ENCODE measurements at regions not wholly inside any gene's neighbourhood (a gene's known extent, or its start where the extent isn't known, plus 50 kb on each side); places are given as distances from the start of the nearest gene placed in this dataset.
"Not testable (repeated sequence)": the region's sequence is repeated elsewhere in the genome, so short reads cannot be mapped to it uniquely, and the experiment has no call there.

GRCh38 chr16:60481591-60481990 is 1554.6 kb downstream of the CDH8 start:
- no peak for DNase-seq

DNA sequence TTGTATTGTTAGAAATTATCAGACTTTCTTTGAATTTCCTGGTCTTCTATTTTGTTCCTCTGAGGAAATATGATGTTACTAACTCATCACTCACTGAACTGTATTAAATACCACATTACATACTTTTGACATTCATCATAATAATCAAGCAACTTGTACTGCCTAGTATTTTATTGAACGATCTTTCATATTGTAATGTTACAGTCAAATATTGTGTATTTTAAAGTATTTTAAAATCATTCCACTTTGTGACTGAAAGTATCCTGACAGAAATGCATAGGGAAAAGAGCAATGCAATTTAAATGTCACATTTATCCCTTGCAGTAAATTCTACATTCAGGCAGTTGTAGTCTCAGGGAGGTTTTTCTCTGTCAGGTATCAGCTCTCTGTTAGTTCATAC is 1557.4 kb downstream of the CDH8 start:
- DNase-seq, result no peak

GRCh38 chr16:60463986-60464385 is 1572.3 kb downstream of the CDH8 start:
- no peak for DNase-seq

GRCh38 chr16:60459463-60459862 is 1576.8 kb downstream of the CDH8 start:
- no peak for DNase-seq

DNA sequence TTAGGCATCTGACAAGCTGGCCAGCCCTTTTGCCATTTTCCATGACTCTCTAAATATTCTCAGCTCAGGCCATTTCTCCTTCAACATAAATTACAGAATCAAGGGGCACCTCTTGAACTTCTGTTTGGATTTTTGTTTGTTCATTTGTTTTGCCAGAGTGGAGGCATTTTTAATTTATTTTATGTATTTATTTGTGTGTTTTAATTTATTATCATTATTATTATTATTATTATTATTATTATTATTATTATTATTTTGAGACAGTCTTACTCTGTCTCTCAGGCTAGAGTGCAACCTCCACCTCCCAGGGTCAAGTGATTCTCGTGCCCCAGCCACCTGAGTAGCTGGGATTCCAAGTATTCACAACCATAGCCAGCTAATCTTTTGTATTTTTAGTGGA is 1578.0 kb downstream of the CDH8 start:
- no peak for DNase-seq

GRCh38 chr16:60452646-60453045 is 1583.6 kb downstream of the CDH8 start:
- no peak for DNase-seq

GRCh38 chr16:60438894-60439293 is 1597.3 kb downstream of the CDH8 start:
- no peak for DNase-seq

GRCh38 chr16:60432472-60432871 is 1603.8 kb downstream of the CDH8 start:
- no peak for DNase-seq

DNA sequence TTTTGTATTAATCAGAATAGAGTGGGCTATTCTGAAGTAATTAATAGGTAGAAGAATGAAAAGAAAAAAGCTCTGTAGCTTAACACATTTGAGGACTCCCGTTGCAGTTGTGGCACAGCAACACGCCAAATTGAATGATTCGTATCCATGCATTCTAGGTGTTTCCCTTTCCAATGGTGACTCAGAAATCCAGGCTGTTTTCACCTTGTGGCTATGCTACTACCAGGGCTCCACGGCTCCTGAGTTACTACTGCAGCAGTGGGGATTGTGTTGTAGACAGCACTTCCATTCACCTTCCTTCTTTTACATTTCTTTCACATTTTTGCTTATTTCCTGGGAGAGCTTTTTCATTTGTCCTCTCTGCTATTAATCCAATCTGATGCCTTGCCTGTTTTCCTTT is 1616.4 kb downstream of the CDH8 start:
- no peak for DNase-seq

DNA sequence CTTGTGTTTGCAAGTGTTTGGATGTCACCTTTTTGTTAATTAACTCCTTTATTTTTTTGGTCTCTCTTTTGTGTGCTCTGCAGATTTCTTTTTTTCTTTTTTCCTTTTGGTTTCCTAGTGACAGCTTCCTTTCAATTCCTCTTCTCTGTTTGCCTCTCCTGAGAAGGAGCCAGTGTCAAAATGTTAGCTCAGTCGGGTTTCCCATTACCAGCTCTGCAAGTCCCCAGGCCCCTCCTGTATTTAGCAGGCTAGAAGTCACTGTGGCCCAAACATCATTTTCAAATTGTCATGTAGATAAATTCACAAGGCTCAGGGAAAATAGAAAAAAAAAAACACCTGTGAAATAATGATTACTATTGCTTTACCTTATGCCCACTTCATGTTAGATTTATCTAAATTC is 1621.6 kb downstream of the CDH8 start:
- DNase-seq, result no peak

- DNase-seq, result no peak
Observed at GRCh38 chr16:60413969-60414368, 1622.3 kb downstream of the CDH8 start.

- no peak for DNase-seq
Observed at GRCh38 chr16:60407606-60408005, 1628.6 kb downstream of the CDH8 start.

- DNase-seq, result no peak
Observed at GRCh38 chr16:60407034-60407433, 1629.2 kb downstream of the CDH8 start.

DNA sequence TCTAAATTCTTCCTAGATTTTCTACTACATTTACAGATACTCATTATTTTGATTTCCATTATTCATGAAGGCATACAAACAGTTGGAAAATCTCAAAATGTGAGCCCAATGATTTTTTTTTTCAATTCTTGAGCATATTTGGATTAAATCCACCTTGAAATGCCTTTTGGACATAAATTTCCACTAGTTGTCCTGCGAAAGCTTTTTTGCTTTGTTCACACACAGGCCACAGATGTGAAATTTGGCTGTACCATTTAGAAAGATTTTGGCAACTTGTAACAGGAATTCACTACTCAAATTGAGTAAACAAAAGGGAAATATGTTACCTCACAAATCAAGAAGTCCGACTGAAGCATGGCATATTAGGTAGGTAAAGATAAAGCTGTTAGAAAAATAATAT is 1631.0 kb downstream of the CDH8 start:
- DNase-seq, result no peak

DNA sequence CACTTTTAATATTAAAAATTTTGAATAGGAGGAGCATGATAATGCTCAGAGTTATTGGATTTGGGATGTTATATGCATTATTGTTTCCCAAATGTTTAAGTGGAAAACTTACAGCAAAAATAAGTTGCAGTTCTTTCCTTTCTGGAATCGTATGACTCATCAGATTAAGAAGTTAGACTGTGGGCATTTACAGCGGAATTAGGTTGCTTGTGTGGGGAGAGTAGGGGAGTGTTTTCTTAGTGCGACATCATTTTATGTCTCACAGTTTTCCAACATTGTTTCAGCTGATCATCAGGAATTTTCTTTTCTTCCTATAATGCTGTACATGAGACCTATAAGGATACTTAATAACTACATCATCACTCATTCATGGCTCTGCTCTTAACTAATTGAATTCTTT is 1631.8 kb downstream of the CDH8 start:
- DNase-seq, result no peak

DNA sequence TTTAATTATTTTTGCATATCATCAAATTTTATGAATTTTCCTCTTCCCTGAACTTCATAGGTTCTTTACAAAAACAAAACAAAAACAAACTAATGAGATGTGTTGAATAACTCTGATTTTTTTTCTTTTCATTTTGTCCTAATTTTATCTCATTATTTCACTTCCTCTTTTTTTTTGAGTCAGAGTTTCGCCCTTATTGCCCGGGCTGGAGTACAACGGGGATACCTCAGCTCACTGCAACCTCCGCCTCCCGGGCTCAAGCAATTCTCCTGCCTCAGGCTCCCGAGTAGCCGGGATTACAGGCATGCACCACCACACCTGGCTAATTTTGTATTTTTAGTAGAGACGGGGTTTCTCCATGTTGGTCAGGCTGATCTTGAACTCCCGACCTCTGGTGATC is 1633.3 kb downstream of the CDH8 start:
- not testable (repeated sequence) for DNase-seq

- no peak for DNase-seq
Observed at GRCh38 chr16:60392380-60392779, 1643.9 kb downstream of the CDH8 start.

DNA sequence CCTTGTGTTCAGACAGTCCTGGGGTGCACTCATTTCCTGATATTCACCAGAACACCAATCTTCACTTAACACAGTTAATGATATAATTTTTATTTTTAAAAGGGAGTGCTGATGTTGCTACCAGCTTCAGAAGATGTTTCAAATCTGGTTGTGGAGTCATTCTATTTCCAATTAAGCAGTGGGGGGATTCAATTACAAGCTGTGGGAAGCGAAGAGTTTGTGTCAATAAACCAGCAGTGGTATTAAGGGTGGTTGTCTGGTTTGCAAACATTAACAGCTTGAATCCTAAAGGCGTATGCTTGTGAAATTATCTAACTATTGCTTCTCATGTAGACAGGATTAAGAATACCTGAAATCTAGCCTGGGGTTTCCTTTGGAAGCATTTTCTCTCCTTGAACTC is 1637.5 kb upstream of the GOT2 start:
- DNase-seq, result no peak

DNA sequence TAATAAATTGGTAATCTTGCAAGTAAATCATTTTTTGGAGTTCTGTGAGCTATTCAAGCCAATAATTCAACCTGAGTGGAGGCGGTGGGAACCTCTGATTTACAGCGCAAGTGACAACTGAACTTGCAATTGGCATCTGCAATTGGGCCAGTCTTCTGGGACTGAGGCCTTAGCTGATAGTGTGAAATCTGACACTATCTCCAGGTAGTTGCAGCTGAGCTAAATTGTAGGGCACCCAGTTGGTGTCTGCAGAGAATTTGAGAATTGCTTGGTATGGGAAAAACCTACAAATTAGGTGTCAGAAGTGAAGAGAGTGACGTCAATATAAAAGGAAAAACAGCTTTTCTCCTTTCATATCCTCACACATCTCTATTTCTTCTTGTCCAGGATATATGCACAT is 1633.6 kb upstream of the GOT2 start:
- no peak for DNase-seq

GRCh38 chr16:60363566-60363965 is 1629.5 kb upstream of the GOT2 start:
- DNase-seq, result no peak

- DNase-seq, result not testable (repeated sequence)
Observed at GRCh38 chr16:60359866-60360265, 1625.8 kb upstream of the GOT2 start.

DNA sequence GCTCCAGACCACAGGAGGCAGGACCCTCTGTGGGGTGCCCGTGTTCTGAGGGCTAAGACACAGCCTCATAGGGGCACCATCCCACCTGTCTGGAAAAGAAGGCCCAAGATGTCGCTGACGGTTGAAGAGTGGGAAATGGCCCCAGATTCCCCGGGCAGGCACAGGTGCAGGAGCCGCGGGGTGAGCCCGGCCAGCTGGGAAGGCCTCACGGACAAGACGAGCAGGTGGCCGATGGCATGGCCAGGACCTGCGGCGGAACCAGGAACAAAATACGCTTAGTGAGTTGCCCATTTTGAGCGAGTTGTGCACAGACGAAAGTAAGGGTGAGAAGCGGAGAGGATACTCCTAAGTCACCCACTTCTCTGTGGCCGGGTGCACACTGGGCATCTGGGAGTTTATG is 1625.3 kb upstream of the GOT2 start:
- DNase-seq, result not testable (repeated sequence)

- DNase-seq, result not testable (repeated sequence)
Observed at GRCh38 chr16:60357876-60358522, 1623.9 kb upstream of the GOT2 start.

DNA sequence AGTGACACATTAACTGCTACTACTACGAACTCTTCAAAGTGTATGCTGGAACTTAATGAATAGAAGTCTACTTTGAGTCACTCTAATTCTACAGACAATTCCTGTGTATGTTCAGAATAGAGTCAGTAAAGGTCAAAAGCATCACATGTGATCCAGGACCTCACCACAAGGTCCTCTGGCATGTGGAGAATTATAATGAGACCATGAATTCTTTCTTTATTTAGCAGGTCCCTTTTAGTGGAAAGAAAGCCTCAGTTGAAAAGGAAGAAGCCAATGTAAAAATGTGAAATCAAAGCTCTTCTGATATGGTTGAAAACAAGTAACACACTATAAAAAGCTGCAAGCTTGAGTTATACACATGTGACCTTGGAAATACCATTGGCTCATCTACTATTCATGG is 1612.1 kb upstream of the GOT2 start:
- no peak for DNase-seq

GRCh38 chr16:60337671-60338070 is 1603.6 kb upstream of the GOT2 start:
- no peak for DNase-seq
